Right lobe of liver (tissue), 4 donors: ENCODE measurements at regions not wholly inside any gene's neighbourhood (a gene's known extent, or its start where the extent isn't known, plus 50 kb on each side); places are given as distances from the start of the nearest gene placed in this dataset.

Experiments used
- POLR2A ChIP-seq: fragments of 450-650 bp; IDR thresholded peaks from one replicate; pipeline ENCODE4 v1.6.1; 2017; ENCODE audit warnings: antibody characterized with exemption, mild to moderate bottlenecking
- TF ChIP-seq, protein P1 (sequence below), 4 donors: fragments of 200-600 bp in 3 of 4; fragments of 450-650 bp in 1 of 4; IDR thresholded peaks; one replicate each; pipeline versions ENCODE4 v1.5.1 to v1.8.0; 2016 to 2022; ENCODE audit warnings: antibody characterized with exemption in 4 of 4, mild to moderate bottlenecking in 2 of 4
- donor health status: DM: no; HTN: no; CAD: no.
- donor health status: DM: no; HTN: no; CAD: no.
- donor health status: DM: no; HTN: yes; CAD: no.

GRCh38 chr5:87948486-87948885, 320.2 kb downstream of the TMEM161B start:
- TF ChIP-seq POLR2A, result no peak
- TF ChIP-seq, protein P1, sequence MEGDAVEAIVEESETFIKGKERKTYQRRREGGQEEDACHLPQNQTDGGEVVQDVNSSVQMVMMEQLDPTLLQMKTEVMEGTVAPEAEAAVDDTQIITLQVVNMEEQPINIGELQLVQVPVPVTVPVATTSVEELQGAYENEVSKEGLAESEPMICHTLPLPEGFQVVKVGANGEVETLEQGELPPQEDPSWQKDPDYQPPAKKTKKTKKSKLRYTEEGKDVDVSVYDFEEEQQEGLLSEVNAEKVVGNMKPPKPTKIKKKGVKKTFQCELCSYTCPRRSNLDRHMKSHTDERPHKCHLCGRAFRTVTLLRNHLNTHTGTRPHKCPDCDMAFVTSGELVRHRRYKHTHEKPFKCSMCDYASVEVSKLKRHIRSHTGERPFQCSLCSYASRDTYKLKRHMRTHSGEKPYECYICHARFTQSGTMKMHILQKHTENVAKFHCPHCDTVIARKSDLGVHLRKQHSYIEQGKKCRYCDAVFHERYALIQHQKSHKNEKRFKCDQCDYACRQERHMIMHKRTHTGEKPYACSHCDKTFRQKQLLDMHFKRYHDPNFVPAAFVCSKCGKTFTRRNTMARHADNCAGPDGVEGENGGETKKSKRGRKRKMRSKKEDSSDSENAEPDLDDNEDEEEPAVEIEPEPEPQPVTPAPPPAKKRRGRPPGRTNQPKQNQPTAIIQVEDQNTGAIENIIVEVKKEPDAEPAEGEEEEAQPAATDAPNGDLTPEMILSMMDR (IDR thresholded peaks at IDR 0.05), result no peak
